Activated CD4-positive, alpha-beta T cell treated with anti-CD3 and anti-CD28 coated beads for 4 hours (primary cell): ENCODE measurements at regions not wholly inside any gene's neighbourhood (a gene's known extent, or its start where the extent isn't known, plus 50 kb on each side); places are given as distances from the start of the nearest gene placed in this dataset.
"Not testable (repeated sequence)": the region's sequence is repeated elsewhere in the genome, so short reads cannot be mapped to it uniquely, and the experiment has no call there.

Experiments
- DNase-seq, 2 donors: peaks; one replicate each; pipeline ENCODE4 v3.0.0-alpha.2; 2020

GRCh38 chr10:60564475-60564874 is 174.8 kb upstream of the ANK3 start:
- no peak for DNase-seq

GRCh38 chr10:60560451-60560850 is 170.8 kb upstream of the ANK3 start:
- no peak for DNase-seq

GRCh38 chr10:60555700-60556099 is 166.0 kb upstream of the ANK3 start:
- no peak for DNase-seq

GRCh38 chr10:60549686-60550085 is 160.0 kb upstream of the ANK3 start:
- DNase-seq = no peak

- no peak for DNase-seq
Measured at GRCh38 chr10:60542657-60543056, 153.0 kb upstream of the ANK3 start.

GRCh38 chr10:60541451-60541850 is 151.8 kb upstream of the ANK3 start:
- no peak for DNase-seq

- DNase-seq = no peak
Measured at GRCh38 chr10:60537697-60538096, 148.0 kb upstream of the ANK3 start.

GRCh38 chr10:60536529-60537114 is 146.9 kb upstream of the ANK3 start:
- peak in 1 of 2 donors; percentile 22 for DNase-seq

GRCh38 chr10:60535427-60535826 is 145.8 kb upstream of the ANK3 start:
- DNase-seq = no peak

GRCh38 chr10:60534761-60535389 is 145.2 kb upstream of the ANK3 start:
- no peak for DNase-seq

- no peak for DNase-seq
Measured at GRCh38 chr10:60532696-60533468, 143.2 kb upstream of the ANK3 start.

GRCh38 chr10:60531006-60531405 is 141.3 kb upstream of the ANK3 start:
- DNase-seq = no peak

- no peak for DNase-seq
Measured at GRCh38 chr10:60527676-60528075, 138.0 kb upstream of the ANK3 start.

- no peak for DNase-seq
Measured at GRCh38 chr10:60525716-60526585, 136.3 kb upstream of the ANK3 start.

GRCh38 chr10:60524541-60524940 is 134.9 kb upstream of the ANK3 start:
- DNase-seq = peak in 1 of 2 donors; percentile 9

GRCh38 chr10:60523371-60523770 is 133.7 kb upstream of the ANK3 start:
- DNase-seq = not testable (repeated sequence)

- no peak for DNase-seq
Measured at GRCh38 chr10:60522617-60523016, 132.9 kb upstream of the ANK3 start.

GRCh38 chr10:60521974-60522405 is 132.3 kb upstream of the ANK3 start:
- DNase-seq = no peak

GRCh38 chr10:60518745-60519144 is 129.1 kb upstream of the ANK3 start:
- DNase-seq = no peak

- DNase-seq = no peak
Measured at GRCh38 chr10:60517805-60518204, 128.1 kb upstream of the ANK3 start.

- no peak for DNase-seq
Measured at GRCh38 chr10:60513281-60513680, 123.6 kb upstream of the ANK3 start.

GRCh38 chr10:60511477-60512229 is 122.0 kb upstream of the ANK3 start:
- no peak for DNase-seq
